SJSA1 (cell line): ENCODE measurements at regions not wholly inside any gene's neighbourhood (a gene's known extent, or its start where the extent isn't known, plus 50 kb on each side); places are given as distances from the start of the nearest gene placed in this dataset.

Experiments
- DNase-seq, 2 experiments: peaks; one replicate each; pipeline ENCODE4 v3.0.0-alpha.2; 2015 to 2020; ENCODE audit warnings: low spot score in 2 of 2, low read depth in 1 of 2
- H3K27ac ChIP-seq: fragments of 250-450 bp; sonication (Bioruptor Pico); 2 replicates; pipeline ENCODE4 v1.5.1; 2020; ENCODE audit warnings: mild to moderate bottlenecking, moderate library complexity
- H3K27me3 ChIP-seq: fragments of 250-450 bp; sonication (Bioruptor Pico); replicated peaks from 2 replicates; pipeline ENCODE4 v1.5.1; 2020; ENCODE audit warnings: mild to moderate bottlenecking, moderate library complexity
- H3K36me3 ChIP-seq: fragments of 250-450 bp; sonication (Bioruptor Pico); 2 replicates; pipeline ENCODE4 v1.5.1; 2020; ENCODE audit warnings: mild to moderate bottlenecking
- H3K4me1 ChIP-seq: fragments of 250-450 bp; sonication (Bioruptor Pico); replicated peaks from 2 replicates; pipeline ENCODE4 v1.6.1; 2021; ENCODE audit warnings: mild to moderate bottlenecking
- H3K4me3 ChIP-seq: fragments of 250-450 bp; sonication (Bioruptor Pico); 2 replicates; pipeline ENCODE4 v1.5.1; 2020; ENCODE audit warnings: mild to moderate bottlenecking
- H3K9me3 ChIP-seq: fragments of 250-450 bp; sonication (Bioruptor Pico); replicated peaks from 2 replicates; pipeline ENCODE4 v1.5.1; 2020; ENCODE audit warnings: mild to moderate bottlenecking

DNA sequence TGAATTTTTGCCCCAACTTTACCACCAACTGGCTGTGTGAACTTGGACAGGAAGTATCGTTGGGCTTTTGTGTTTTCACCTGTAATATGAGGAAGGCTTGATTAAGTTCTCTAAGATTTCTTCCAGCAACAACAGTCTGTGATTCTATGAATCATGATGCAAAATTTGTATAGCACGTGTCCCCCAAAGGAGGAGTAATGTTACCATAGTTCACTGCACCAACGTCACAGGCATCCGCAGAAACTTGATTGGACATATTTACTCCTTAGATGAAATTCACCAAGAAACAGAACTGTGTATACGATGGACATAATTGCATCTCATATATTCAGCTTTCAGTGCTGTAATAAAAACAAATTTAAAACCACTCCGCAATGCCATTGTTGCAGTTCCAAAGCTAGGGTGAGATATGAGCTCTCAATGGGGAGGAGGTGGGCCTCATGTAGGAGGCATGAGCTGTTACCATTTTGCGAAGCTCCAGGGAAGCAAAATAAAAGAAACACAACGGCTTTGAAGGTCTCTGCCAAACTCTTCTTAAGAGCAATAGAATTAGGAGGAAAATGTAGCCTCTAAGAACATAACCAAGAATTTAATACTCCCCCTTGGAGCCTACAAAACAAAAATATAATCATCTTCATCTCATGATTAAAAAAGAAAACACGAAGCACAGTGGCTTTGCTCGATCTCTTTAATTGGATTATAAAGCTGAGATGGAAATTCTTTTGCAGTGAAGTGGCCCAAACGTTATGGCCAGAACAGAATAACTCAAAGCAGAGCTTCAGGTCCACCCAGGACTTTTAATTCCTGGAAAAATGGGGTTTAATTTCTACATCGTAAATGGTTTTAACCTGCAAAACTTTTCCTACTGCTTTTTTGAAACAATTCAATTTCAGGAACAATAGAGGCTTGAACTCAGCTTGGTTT is 80.7 kb downstream of the CHST2 start:
- no peak overlapping the region for H3K4me3 ChIP-seq
- no peaks in the 10 kb centered on the region for H3K27me3 ChIP-seq
- DNase-seq: no peak
- H3K9me3 ChIP-seq: no peaks in the 10 kb centered on the region
- no peak overlapping the region for H3K27ac ChIP-seq
- H3K4me1 ChIP-seq: no peaks in the 10 kb centered on the region; the same call in 1 of the 2 replicates
- no peaks in the 10 kb centered on the region for H3K36me3 ChIP-seq

DNA sequence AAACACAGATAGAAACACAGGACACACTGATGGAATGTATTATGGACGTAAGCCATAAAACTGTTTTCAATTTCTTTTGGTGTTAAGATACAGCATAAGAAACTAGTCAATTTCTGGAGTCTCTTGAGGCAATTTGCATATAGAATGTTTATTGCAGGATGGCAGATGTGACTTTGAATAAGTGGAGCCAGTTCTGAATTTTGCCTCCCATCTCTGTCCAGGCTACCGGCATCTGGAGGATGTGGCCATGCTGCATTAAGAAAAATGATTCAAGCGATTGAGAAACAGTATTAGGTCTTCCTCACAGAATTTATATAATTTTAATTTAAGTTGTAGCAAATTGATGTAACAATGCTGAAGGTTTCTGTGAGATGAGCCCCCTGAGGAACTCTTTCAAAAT is 81.5 kb downstream of the CHST2 start:
- no peak for DNase-seq
- no peaks in the 10 kb centered on the region for H3K9me3 ChIP-seq
- no peaks in the 10 kb centered on the region for H3K27me3 ChIP-seq
- no peaks in the 10 kb centered on the region for H3K36me3 ChIP-seq
- H3K4me3 ChIP-seq: no peak overlapping the region
- no peaks in the 10 kb centered on the region; the same call in 1 of the 2 replicates for H3K4me1 ChIP-seq
- no peak overlapping the region for H3K27ac ChIP-seq

DNA sequence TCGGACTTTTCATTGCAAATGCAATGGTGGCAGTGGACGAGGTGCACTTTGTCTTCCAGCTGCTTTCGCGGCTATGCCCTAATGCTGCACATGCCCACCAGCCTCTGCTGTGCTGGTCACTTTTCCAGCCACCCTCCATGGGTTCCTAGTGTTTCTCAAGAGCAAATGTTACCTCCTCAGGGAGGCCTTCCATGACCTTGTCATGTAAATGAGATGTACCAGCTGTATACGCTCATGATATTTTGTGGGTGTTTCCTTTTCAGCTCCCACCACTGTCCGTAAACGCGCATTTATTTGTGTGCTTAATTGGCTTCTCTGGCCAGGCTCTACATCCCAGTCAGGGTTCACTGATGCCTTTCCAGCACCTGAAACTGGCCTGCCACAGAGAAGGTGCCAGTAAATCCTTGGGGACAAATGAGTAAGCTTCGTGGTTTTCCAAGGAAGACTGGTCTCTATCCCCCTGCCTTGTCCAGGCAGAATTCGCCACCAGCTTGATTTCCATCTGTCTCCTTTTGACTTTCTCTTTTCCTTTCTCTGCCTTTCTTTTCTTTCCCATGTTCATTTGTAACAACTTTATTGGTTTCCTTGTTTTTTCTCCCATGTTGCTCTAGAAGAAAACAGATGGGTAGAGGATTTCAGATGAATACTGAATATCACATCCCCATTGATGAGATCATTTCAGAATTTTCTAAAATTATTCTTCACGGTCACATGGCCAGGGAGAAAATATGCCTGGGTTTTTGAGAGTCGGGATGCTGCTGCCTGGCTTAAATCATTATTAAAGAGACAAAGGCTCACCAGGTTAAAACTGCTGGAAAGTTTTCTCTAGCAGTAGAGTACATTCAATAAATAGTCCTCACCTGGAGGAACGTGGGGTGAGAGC is 82.5 kb downstream of the CHST2 start:
- H3K27me3 ChIP-seq: no peaks in the 10 kb centered on the region
- no peak for DNase-seq
- peaks cover 2% of the 10 kb centered on the region for H3K4me1 ChIP-seq
- H3K27ac ChIP-seq: no peak overlapping the region
- H3K4me3 ChIP-seq: no peak overlapping the region
- H3K36me3 ChIP-seq: no peaks in the 10 kb centered on the region
- no peaks in the 10 kb centered on the region for H3K9me3 ChIP-seq

DNA sequence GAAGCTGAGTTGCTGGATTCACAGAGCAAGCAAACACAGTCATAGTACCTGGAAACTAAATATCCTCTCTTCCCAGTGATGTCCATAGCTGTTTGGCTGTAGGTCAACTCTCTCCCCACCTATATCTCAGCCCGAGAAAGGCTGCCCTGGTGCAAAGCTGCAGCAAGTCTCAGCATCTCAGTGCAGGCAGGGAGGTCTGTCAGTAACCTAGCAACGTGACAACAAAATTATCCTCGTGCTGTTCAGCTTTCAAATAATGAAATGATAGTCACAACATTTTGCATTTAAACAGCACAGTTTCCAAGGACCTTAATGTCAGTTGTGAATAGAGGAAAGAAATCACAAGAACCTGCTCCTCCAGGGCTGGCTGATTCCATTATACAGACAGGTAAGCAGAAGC is 83.6 kb downstream of the CHST2 start:
- Histone ChIP-seq H3K9me3 (no peaks in the 10 kb centered on the region), H3K4me1 (peaks cover 9% of the 10 kb centered on the region), H3K36me3 (no peaks in the 10 kb centered on the region), H3K27me3 (no peaks in the 10 kb centered on the region), H3K27ac (no peak overlapping the region), H3K4me3 (no peak overlapping the region)
- DNase-seq: no peak

DNA sequence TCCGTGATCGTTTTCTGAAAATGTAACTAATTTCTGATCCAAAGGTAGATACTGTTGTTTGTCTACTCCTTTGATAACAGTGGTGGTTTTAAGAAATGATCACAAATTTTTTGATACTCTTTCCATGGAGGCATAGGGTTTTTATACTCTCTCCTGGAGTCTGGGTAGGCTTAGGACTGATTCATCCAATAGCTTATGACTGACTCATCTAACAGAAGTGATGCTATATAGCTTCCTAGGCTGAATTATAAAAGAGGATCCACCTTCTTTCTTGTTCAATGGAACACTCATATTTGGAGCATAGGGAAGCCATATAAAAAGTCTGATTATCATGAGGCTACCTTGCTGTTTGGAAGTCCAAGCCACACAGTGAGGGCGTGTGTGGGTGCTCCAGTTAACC is 84.3 kb downstream of the CHST2 start:
- no peak for DNase-seq
- Histone ChIP-seq H3K4me3 (no peak overlapping the region), H3K27me3 (no peaks in the 10 kb centered on the region), H3K4me1 (peaks cover 9% of the 10 kb centered on the region), H3K27ac (no peak overlapping the region), H3K9me3 (no peaks in the 10 kb centered on the region), H3K36me3 (no peaks in the 10 kb centered on the region)

DNA sequence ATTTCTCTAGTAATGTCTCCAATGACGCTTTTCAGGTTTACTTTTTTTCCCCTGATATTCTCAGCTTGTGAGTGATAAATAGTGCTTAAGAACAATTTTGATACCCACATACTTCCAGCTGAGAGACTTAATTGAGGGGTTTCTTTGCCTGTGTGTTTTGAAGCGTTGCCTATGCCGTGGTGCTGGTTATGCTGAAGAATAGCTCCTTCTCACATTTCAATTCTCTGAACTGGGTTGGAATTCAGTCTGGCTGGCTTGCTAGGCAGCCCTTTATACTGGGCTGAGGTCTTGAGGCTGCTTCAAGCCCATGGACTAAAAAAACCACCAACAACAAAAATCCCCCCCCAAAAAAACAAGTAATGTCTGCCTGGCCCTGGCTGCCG is 87.4 kb downstream of the CHST2 start:
- H3K36me3 ChIP-seq: no peaks in the 10 kb centered on the region
- peaks cover 9% of the 10 kb centered on the region for H3K4me1 ChIP-seq
- H3K27me3 ChIP-seq: no peaks in the 10 kb centered on the region
- H3K4me3 ChIP-seq: no peak overlapping the region
- H3K27ac ChIP-seq: no peak overlapping the region
- peak in 1 of 2 experiments; percentile 1 for DNase-seq
- H3K9me3 ChIP-seq: no peaks in the 10 kb centered on the region

DNA sequence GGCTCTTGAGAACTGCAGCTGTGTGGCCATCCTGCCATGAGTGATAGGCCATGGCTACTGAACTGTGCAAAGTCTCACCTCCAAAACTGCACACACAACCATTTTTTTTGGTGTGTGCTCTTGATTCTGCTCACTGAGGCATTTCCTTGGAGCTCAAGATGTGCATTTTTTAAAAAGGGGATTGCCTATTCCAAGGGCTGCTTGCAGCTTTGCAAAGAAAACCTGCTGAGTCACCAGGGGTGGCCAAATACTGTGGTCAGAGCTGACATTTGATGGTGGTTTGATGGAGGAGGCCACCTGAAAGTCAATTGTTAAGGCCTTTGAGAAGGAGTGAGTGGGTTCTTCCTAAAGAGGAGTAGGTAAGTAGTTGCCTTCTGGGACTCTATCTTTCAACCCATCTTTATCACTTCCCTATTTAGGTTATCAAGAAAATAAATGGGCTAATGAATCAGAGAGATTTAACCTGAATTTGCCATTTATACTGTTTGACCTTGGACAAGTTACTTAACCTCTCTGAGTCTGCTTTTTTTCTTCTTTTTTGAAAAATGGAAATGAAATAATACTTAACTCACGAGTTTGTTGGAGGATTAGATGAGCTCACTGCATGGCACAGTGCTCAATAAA is 87.9 kb downstream of the CHST2 start:
- DNase-seq: peak; percentile 26 to 47
- Histone ChIP-seq H3K4me3 (no peak overlapping the region), H3K4me1 (peaks cover 9% of the 10 kb centered on the region), H3K36me3 (no peaks in the 10 kb centered on the region), H3K27me3 (no peaks in the 10 kb centered on the region), H3K27ac (no peak overlapping the region), H3K9me3 (no peaks in the 10 kb centered on the region)

DNA sequence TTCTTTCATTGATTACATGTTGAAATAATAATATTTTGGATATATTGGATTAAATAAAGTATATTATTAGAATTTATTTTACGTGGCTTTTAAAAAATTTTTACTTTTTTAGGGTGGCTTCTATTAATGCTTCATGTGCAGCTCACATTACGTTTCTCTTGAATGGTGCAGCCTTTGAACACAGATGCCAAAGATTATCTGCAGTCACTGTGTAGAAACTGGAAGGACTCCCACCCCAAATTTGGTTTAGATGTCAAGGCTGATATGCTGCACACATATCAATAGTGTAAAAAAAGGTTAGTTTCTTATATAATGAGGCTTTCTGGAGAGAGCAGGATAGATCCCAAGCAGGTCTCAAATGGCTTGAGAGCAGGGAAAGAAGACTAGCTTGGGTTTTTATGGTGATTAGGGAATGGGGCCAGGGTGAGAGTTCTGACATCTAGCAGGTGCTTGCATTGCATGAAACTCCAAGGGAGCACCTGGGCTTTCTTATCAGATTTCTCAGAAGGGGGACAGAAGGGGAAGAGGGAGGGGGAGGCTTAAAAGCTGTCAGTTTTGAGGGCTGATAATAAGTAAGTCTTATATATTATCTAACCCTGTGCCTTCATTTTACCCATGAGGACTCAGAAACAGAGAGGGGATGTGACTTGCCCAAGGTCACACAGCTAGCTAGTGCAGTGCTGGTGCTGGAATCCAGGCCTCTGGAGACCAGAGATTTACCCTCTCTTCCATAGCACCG is 89.6 kb downstream of the CHST2 start:
- H3K4me1 ChIP-seq: peaks cover 9% of the 10 kb centered on the region
- H3K4me3 ChIP-seq: no peak overlapping the region
- no peaks in the 10 kb centered on the region for H3K9me3 ChIP-seq
- H3K27ac ChIP-seq: no peak overlapping the region
- no peaks in the 10 kb centered on the region for H3K27me3 ChIP-seq
- DNase-seq: no peak
- H3K36me3 ChIP-seq: no peaks in the 10 kb centered on the region

GRCh38 chr3:143209715-143210059 is 90.1 kb downstream of the CHST2 start:
- DNase-seq: no peak
- H3K27ac ChIP-seq: no peak overlapping the region
- H3K27me3 ChIP-seq: no peaks in the 10 kb centered on the region
- no peaks in the 10 kb centered on the region for H3K9me3 ChIP-seq
- H3K4me3 ChIP-seq: no peak overlapping the region
- no peaks in the 10 kb centered on the region for H3K36me3 ChIP-seq
- peaks cover 9% of the 10 kb centered on the region for H3K4me1 ChIP-seq

DNA sequence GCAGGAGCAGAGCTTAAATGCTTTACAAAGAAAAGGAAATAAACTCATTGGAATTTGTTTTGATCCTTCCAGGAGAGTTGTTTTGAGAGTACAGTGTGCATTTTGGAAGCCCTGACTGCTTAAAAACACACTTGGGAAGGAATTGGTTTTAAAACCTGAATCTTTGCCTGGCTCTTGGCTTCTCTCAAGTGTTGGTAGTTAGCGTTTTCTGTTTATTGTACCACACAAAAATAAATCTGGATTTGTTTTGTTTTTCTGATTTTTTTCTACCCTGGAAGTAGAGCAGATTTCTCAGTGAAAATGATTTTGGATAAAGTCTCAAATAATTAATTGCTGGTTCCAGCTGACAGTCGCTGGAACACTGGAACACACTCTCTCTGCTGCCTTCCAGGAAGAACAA is 90.6 kb downstream of the CHST2 start:
- peaks cover 9% of the 10 kb centered on the region for H3K4me1 ChIP-seq
- no peak overlapping the region for H3K4me3 ChIP-seq
- no peak for DNase-seq
- no peaks in the 10 kb centered on the region for H3K27me3 ChIP-seq
- H3K27ac ChIP-seq: no peak overlapping the region
- no peaks in the 10 kb centered on the region for H3K36me3 ChIP-seq
- no peaks in the 10 kb centered on the region for H3K9me3 ChIP-seq

GRCh38 chr3:143215059-143215458 is 95.5 kb downstream of the CHST2 start:
- H3K9me3 ChIP-seq: no peaks in the 10 kb centered on the region
- no peak for DNase-seq
- H3K4me1 ChIP-seq: peaks cover 5% of the 10 kb centered on the region; the same call in 1 of the 2 replicates
- H3K4me3 ChIP-seq: no peak overlapping the region
- no peaks in the 10 kb centered on the region for H3K36me3 ChIP-seq
- H3K27me3 ChIP-seq: no peaks in the 10 kb centered on the region
- no peak overlapping the region for H3K27ac ChIP-seq
